Thoracic aorta (tissue), 2 donors: ENCODE measurements at regions not wholly inside any gene's neighbourhood (a gene's known extent, or its start where the extent isn't known, plus 50 kb on each side); places are given as distances from the start of the nearest gene placed in this dataset.

Experiments
- ATAC-seq: fragments of 150-250 bp; one replicate; pipeline ENCODE4 v1.8.0; 2017; ENCODE audit warnings: low read depth; ENCODE audit not compliant: insufficient number of reproducible peaks, low FRiP score
- DNase-seq: peaks from one replicate; pipeline ENCODE4 v3.0.0-alpha.2; 2020; ENCODE audit warnings: low spot score
- H3K27ac ChIP-seq, 2 donors: fragments of 200-600 bp; sonication (generic); 1 replicate in 1 of 2; 2 replicates in 1 of 2; pipeline ENCODE4 v1.5.1; 2016; ENCODE audit warnings: mild to moderate bottlenecking in 2 of 2, moderate library complexity in 2 of 2
- H3K27me3 ChIP-seq: fragments of 200-600 bp; sonication (generic); replicated peaks from 2 replicates; pipeline ENCODE4 v1.6.0; 2016; ENCODE audit warnings: mild to moderate bottlenecking; ENCODE audit not compliant: insufficient read depth
- H3K36me3 ChIP-seq: fragments of 200-600 bp; sonication (generic); one replicate; pipeline ENCODE4 v1.5.1; 2016
- H3K4me1 ChIP-seq, 2 donors: fragments of 200-600 bp; sonication (generic); 1 replicate in 1 of 2; 2 replicates in 1 of 2; pipeline versions ENCODE4 v1.5.1 to v1.6.0; 2016; ENCODE audit warnings: low read depth in 2 of 2, mild to moderate bottlenecking in 1 of 2; ENCODE audit not compliant: control insufficient read depth in 1 of 2
- H3K4me3 ChIP-seq: fragments of 200-600 bp; sonication (generic); 2 replicates; pipeline ENCODE4 v1.5.1; 2016; ENCODE audit warnings: mild to moderate bottlenecking
- H3K9me3 ChIP-seq: fragments of 200-600 bp; sonication (generic); 2 replicates; pipeline ENCODE4 v1.5.1; 2016
- TF ChIP-seq, protein P1 (sequence below): fragments of 200-600 bp; sonication (generic); IDR thresholded peaks from one replicate; pipeline ENCODE4 v1.5.1; 2019; ENCODE audit warnings: antibody characterized with exemption

DNA sequence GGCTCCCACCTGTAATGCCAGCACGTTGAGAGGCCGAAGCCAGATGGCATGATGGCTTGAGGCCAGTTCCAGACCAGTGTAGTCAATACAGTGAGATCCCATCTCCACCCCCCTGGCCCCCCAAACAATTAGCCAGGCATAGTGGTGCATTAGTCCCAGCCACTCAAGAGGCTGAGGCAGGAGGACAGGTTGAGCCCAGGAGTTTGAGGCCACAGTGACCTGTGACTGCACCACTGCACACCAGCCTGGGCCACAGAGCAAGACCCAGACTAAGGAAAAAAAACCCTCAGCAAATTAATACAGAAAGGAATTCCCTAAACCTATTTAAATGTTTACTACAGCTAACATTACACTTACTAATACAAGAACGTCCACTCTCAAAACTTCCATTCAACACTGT lies 424.6 kb downstream of the SHQ1 start:
- no peaks in the 10 kb centered on the region for H3K36me3 ChIP-seq
- no peak for DNase-seq
- TF ChIP-seq, protein P1, sequence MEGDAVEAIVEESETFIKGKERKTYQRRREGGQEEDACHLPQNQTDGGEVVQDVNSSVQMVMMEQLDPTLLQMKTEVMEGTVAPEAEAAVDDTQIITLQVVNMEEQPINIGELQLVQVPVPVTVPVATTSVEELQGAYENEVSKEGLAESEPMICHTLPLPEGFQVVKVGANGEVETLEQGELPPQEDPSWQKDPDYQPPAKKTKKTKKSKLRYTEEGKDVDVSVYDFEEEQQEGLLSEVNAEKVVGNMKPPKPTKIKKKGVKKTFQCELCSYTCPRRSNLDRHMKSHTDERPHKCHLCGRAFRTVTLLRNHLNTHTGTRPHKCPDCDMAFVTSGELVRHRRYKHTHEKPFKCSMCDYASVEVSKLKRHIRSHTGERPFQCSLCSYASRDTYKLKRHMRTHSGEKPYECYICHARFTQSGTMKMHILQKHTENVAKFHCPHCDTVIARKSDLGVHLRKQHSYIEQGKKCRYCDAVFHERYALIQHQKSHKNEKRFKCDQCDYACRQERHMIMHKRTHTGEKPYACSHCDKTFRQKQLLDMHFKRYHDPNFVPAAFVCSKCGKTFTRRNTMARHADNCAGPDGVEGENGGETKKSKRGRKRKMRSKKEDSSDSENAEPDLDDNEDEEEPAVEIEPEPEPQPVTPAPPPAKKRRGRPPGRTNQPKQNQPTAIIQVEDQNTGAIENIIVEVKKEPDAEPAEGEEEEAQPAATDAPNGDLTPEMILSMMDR: no peak
- peaks cover 0 to 18% of the 10 kb centered on the region in 2 donors for H3K4me1 ChIP-seq
- no peaks in the 10 kb centered on the region for H3K27me3 ChIP-seq
- H3K27ac ChIP-seq: no peak overlapping the region
- no peak for ATAC-seq
- H3K4me3 ChIP-seq: no peak overlapping the region
- H3K9me3 ChIP-seq: peaks cover 3% of the 10 kb centered on the region

DNA sequence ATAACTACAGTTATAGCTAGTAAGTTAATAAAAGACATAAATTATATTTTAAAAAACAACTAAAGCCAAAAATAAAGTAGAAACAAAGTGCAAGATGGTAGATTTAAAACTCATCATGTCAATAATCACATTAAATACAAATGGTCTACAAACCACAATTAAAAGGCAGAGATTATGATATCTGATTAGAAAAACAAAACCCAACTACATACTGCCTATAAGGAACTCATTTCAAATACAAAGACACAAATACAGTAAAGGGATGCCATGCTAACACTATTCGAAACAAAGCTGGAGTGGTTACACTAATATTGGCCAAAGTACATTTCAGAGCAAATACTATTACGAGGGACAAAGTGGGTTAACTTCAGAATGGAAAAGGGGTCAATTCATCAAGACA lies 426.5 kb downstream of the SHQ1 start:
- Histone ChIP-seq H3K36me3 (no peaks in the 10 kb centered on the region), H3K4me1 (peaks cover 4 to 12% of the 10 kb centered on the region in 2 donors), H3K9me3 (peaks cover 3% of the 10 kb centered on the region), H3K27ac (no peak overlapping the region), H3K27me3 (no peaks in the 10 kb centered on the region), H3K4me3 (no peak overlapping the region)
- DNase-seq (no peak), ATAC-seq (no peak)
- TF ChIP-seq, protein P1: no peak

DNA sequence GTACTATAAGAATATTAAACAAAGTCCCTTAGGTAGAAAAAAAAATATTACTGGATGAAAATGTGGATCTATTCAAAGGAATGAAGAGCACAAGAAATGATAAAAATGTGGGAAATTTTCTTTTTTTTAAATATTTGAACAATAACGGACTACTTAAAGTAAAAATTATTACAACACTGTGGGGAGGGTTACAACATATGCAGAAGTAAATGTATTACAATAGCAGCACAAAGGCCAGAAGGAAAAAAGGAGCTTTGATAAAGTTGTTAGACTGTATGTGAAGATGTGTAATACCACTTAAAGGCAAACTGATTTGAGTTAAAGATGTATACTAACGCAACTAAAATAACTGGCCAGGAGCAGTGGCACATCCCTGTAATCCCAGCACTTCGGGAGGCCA lies 427.1 kb downstream of the SHQ1 start:
- Histone ChIP-seq H3K36me3 (no peaks in the 10 kb centered on the region), H3K9me3 (peaks cover 3% of the 10 kb centered on the region), H3K4me1 (peaks cover 4 to 12% of the 10 kb centered on the region in 2 donors), H3K27ac (no peak overlapping the region), H3K4me3 (no peak overlapping the region), H3K27me3 (no peaks in the 10 kb centered on the region)
- no peak for ATAC-seq
- TF ChIP-seq, protein P1: no peak
- no peak for DNase-seq

DNA sequence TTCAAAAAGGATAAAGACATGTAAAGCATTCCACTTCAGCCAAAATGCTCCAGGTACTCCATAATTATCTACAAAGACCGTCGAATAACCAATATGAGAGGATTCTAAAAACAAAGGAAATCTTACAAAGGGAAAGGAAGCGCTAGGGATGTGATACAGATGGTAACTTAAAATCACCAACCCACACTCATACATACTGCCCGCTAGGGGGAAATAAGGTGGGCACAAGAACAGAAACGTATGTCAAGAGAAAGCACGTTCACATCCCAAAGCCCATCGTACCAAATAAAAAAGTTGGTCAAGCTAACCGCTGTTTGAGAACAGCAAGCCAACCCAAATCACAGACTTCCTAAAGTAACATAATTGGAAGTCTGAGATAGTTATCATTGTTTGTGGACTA lies 429.4 kb downstream of the SHQ1 start:
- no peak for ATAC-seq
- no peak for DNase-seq
- TF ChIP-seq, protein P1: no peak
- Histone ChIP-seq H3K4me3 (no peak overlapping the region), H3K27ac (no peak overlapping the region), H3K9me3 (peaks cover 3% of the 10 kb centered on the region), H3K27me3 (no peaks in the 10 kb centered on the region), H3K36me3 (no peaks in the 10 kb centered on the region), H3K4me1 (peaks cover 0 to 4% of the 10 kb centered on the region in 2 donors)

DNA sequence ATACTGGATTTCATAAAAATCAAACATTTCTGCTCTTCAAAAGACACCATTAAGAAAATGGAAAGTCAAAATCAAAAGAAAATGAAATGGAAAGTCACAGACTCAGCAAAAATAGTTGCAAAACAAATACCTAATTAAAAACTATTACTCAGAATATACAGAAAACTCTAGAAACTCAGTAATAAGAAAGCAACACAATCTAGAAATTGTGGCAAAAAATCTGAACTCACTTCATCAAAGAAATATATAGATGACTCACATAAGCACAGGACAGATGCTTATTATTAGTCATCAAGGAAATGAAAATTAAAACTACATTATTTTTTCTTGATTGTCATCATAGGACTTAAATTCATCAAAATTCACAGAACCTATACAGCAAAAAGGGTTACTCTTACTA lies 430.0 kb downstream of the SHQ1 start:
- no peak overlapping the region for H3K27ac ChIP-seq
- no peak for ATAC-seq
- H3K36me3 ChIP-seq: no peaks in the 10 kb centered on the region
- TF ChIP-seq, protein P1: no peak
- peaks cover 4% of the 10 kb centered on the region in 2 donors for H3K4me1 ChIP-seq
- no peak overlapping the region for H3K4me3 ChIP-seq
- no peak for DNase-seq
- peaks cover 3% of the 10 kb centered on the region for H3K9me3 ChIP-seq
- H3K27me3 ChIP-seq: no peaks in the 10 kb centered on the region
